Chondrocyte (in vitro differentiated cells): ENCODE measurements at regions not wholly inside any gene's neighbourhood (a gene's known extent, or its start where the extent isn't known, plus 50 kb on each side); places are given as distances from the start of the nearest gene placed in this dataset.

Source experiments
- DNase-seq: peaks from one replicate; pipeline ENCODE4 v3.0.0; 2021; ENCODE audit warnings: mixed read lengths, low spot score
- H3K27ac Mint-ChIP-seq: one replicate; pipeline ENCODE4 v1.8.0; 2021; ENCODE audit warnings: mild to moderate bottlenecking, moderate library complexity, mixed read lengths; ENCODE audit not compliant: unreplicated experiment
- H3K27me3 Mint-ChIP-seq: 2 replicates; pipeline ENCODE4 v1.8.0; 2021; ENCODE audit warnings: low read depth, mixed read lengths
- H3K36me3 Mint-ChIP-seq: 2 replicates; pipeline ENCODE4 v1.8.0; 2021; ENCODE audit warnings: low read depth, mixed read lengths
- H3K4me1 Mint-ChIP-seq: 2 replicates; pipeline ENCODE4 v1.8.0; 2021; ENCODE audit warnings: low read depth, mild to moderate bottlenecking, mixed read lengths
- H3K4me3 Mint-ChIP-seq: one replicate; pipeline ENCODE4 v1.8.0; 2021; ENCODE audit warnings: mild to moderate bottlenecking, moderate library complexity, mixed read lengths; ENCODE audit not compliant: unreplicated experiment
- H3K9me3 Mint-ChIP-seq: 2 replicates; pipeline ENCODE4 v1.8.0; 2021; ENCODE audit warnings: low read depth, mixed read lengths
- CTCF ChIP-seq: fragments of 200-600 bp; sonication (generic); IDR thresholded peaks from 2 replicates; pipeline ENCODE4 v1.5.0; 2021; ENCODE audit warnings: antibody characterized with exemption, mild to moderate bottlenecking, moderate library complexity

- H3K9me3 Mint-ChIP-seq, result peaks cover 15% of the 10 kb centered on the region
- DNase-seq, result no peak
- no peak overlapping the region for H3K4me3 Mint-ChIP-seq
- H3K4me1 Mint-ChIP-seq, result no peaks in the 10 kb centered on the region
- no peak overlapping the region for H3K27ac Mint-ChIP-seq
- no peak for TF ChIP-seq CTCF
- H3K36me3 Mint-ChIP-seq, result no peaks in the 10 kb centered on the region
- no peaks in the 10 kb centered on the region for H3K27me3 Mint-ChIP-seq
Observed at GRCh38 chr9:119601632-119602031, 232.4 kb upstream of the BRINP1 start.

GRCh38 chr9:119597499-119597898 is 228.3 kb upstream of the BRINP1 start:
- Mint-ChIP-seq H3K36me3 (no peaks in the 10 kb centered on the region), H3K27me3 (no peaks in the 10 kb centered on the region), H3K4me1 (no peaks in the 10 kb centered on the region), H3K9me3 (peaks cover 2% of the 10 kb centered on the region), H3K27ac (no peak overlapping the region), H3K4me3 (no peak overlapping the region)
- DNase-seq, result no peak
- no peak for TF ChIP-seq CTCF

GRCh38 chr9:119596703-119597102 is 227.5 kb upstream of the BRINP1 start:
- Mint-ChIP-seq H3K36me3 (no peaks in the 10 kb centered on the region), H3K9me3 (peaks cover 2% of the 10 kb centered on the region), H3K4me1 (no peaks in the 10 kb centered on the region)

GRCh38 chr9:119588874-119589744 is 219.9 kb upstream of the BRINP1 start:
- no peak for TF ChIP-seq CTCF
- no peaks in the 10 kb centered on the region for H3K9me3 Mint-ChIP-seq
- no peak for DNase-seq
- H3K27me3 Mint-ChIP-seq, result peaks cover 5% of the 10 kb centered on the region
- no peak overlapping the region for H3K27ac Mint-ChIP-seq
- no peaks in the 10 kb centered on the region for H3K36me3 Mint-ChIP-seq
- no peak overlapping the region for H3K4me3 Mint-ChIP-seq
- H3K4me1 Mint-ChIP-seq, result no peaks in the 10 kb centered on the region

More at GRCh38 chr9:119596703-119597102, 227.5 kb upstream of the BRINP1 start:
- Mint-ChIP-seq H3K4me3 (no peak overlapping the region), H3K27ac (no peak overlapping the region), H3K27me3 (no peaks in the 10 kb centered on the region)
- TF ChIP-seq CTCF, result no peak
- no peak for DNase-seq

GRCh38 chr9:119577881-119578280 is 208.6 kb upstream of the BRINP1 start:
- Mint-ChIP-seq H3K36me3 (no peaks in the 10 kb centered on the region), H3K27me3 (peaks cover 2% of the 10 kb centered on the region), H3K4me3 (no peak overlapping the region), H3K27ac (no peak overlapping the region), H3K4me1 (no peaks in the 10 kb centered on the region), H3K9me3 (no peaks in the 10 kb centered on the region)
- TF ChIP-seq CTCF, result no peak
- DNase-seq, result no peak
